ENCODE measurements at regions not wholly inside any gene's neighbourhood (a gene's known extent, or its start where the extent isn't known, plus 50 kb on each side); places are given as distances from the start of the nearest gene placed in this dataset.
"Not testable (repeated sequence)": the region's sequence is repeated elsewhere in the genome, so short reads cannot be mapped to it uniquely, and the experiment has no call there.

DNA sequence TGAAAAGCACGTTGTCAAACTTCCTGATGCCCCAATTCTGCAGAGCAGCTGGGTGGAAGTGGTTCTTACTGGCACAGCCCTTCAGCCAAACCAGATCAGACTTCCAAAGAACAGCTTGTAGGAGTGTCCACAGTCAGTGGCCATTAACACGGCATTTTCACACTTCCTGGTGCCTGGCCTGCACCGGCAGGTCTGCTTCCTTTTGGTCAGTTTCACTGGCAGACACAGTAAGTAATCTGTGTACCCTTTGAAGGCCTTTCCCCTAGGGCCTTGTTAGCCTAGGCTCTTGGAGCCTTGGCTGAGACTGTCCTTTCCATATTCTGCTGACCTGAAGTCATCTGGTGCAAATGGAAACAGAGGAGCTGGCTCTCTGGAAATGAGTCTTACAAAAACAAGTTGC, 297.5 kb upstream of the TNC start:
- no peaks in the 10 kb centered on the region for H3K36me3 ChIP-seq (ENCODE audit: insufficient read depth)
- no peak overlapping the region for H3K4me2 ChIP-seq
- no peaks in the 10 kb centered on the region for H3K4me1 ChIP-seq (ENCODE audit: low read depth, poor library complexity, severe bottlenecking)
- no peak overlapping the region for H2AFZ ChIP-seq (ENCODE audit: low read depth)
- no peaks in the 10 kb centered on the region for H3K79me2 ChIP-seq (ENCODE audit: insufficient read depth, low read depth)
- no peak overlapping the region for H3K9ac ChIP-seq
- no peaks in the 10 kb centered on the region for H4K20me1 ChIP-seq (ENCODE audit: insufficient read depth)
- TF ChIP-seq, protein P1, sequence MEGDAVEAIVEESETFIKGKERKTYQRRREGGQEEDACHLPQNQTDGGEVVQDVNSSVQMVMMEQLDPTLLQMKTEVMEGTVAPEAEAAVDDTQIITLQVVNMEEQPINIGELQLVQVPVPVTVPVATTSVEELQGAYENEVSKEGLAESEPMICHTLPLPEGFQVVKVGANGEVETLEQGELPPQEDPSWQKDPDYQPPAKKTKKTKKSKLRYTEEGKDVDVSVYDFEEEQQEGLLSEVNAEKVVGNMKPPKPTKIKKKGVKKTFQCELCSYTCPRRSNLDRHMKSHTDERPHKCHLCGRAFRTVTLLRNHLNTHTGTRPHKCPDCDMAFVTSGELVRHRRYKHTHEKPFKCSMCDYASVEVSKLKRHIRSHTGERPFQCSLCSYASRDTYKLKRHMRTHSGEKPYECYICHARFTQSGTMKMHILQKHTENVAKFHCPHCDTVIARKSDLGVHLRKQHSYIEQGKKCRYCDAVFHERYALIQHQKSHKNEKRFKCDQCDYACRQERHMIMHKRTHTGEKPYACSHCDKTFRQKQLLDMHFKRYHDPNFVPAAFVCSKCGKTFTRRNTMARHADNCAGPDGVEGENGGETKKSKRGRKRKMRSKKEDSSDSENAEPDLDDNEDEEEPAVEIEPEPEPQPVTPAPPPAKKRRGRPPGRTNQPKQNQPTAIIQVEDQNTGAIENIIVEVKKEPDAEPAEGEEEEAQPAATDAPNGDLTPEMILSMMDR (conservative IDR thresholded peaks at IDR 0.05; ENCODE audit: low read depth, low read length): no peak
- H3K27ac ChIP-seq: no peak overlapping the region
- H3K27me3 ChIP-seq (ENCODE audit: insufficient read depth, low read depth): no peaks in the 10 kb centered on the region
- H3K4me3 ChIP-seq (IDR thresholded peaks at IDR 0.05; ENCODE audit: insufficient read depth, low read depth, low read length): no peak overlapping the region

DNA sequence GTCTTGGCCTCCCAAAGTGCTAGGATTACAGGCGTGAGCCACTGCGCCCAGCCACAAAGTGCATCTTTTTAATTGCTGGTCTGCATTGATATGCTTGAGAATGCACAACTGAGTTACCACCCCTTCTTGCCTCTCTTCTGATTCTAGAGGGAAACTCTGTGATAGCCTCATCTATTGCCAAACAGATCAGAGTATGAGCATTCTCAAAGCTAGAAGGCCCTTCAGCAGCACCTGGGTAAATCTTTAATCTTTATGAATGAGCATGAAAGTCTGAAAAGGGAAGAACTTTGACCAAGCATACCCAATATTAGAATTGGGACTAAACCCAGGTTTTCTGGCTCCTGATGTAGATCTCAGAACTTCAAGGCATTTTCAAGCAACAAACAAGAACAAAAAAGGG, 298.3 kb upstream of the TNC start:
- Histone ChIP-seq H3K4me2 (no peak overlapping the region), H3K27me3 (ENCODE audit: insufficient read depth, low read depth) (no peaks in the 10 kb centered on the region), H4K20me1 (ENCODE audit: insufficient read depth) (no peaks in the 10 kb centered on the region), H2AFZ (ENCODE audit: low read depth) (no peak overlapping the region), H3K79me2 (ENCODE audit: insufficient read depth, low read depth) (no peaks in the 10 kb centered on the region), H3K36me3 (ENCODE audit: insufficient read depth) (no peaks in the 10 kb centered on the region), H3K27ac (no peak overlapping the region), H3K9ac (no peak overlapping the region), H3K4me3 (IDR thresholded peaks at IDR 0.05; ENCODE audit: insufficient read depth, low read depth, low read length) (no peak overlapping the region), H3K4me1 (ENCODE audit: low read depth, poor library complexity, severe bottlenecking) (peaks cover 2% of the 10 kb centered on the region)
- TF ChIP-seq, protein P1 (conservative IDR thresholded peaks at IDR 0.05; ENCODE audit: low read depth, low read length): no peak

DNA sequence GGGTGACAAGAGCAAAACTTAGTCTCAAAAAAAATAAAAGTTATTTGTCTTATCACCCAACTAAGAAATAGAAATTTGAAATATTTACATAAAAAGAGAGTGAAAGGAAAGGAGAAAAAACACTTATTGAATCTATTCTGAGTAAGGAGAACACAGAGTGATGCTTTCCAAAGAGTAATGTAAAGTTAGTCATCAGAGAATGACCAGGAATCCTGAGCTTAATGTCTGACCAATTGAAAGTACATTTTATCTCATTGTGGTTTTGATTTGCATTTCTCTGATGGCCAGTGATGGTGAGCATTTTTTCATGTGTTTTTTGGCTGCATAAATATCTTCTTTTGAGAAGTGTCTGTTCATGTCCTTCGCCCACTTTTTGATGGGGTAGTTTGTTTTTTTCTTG, 300.2 kb upstream of the TNC start:
- not testable (repeated sequence) for H3K79me2 ChIP-seq (ENCODE audit: insufficient read depth, low read depth); H3K4me3 ChIP-seq (IDR thresholded peaks at IDR 0.05; ENCODE audit: insufficient read depth, low read depth, low read length); H3K27me3 ChIP-seq (ENCODE audit: insufficient read depth, low read depth); H3K4me2 ChIP-seq; H3K4me1 ChIP-seq (ENCODE audit: low read depth, poor library complexity, severe bottlenecking); H3K27ac ChIP-seq; H3K36me3 ChIP-seq (ENCODE audit: insufficient read depth); H3K9ac ChIP-seq; H4K20me1 ChIP-seq (ENCODE audit: insufficient read depth); H2AFZ ChIP-seq (ENCODE audit: low read depth)

DNA sequence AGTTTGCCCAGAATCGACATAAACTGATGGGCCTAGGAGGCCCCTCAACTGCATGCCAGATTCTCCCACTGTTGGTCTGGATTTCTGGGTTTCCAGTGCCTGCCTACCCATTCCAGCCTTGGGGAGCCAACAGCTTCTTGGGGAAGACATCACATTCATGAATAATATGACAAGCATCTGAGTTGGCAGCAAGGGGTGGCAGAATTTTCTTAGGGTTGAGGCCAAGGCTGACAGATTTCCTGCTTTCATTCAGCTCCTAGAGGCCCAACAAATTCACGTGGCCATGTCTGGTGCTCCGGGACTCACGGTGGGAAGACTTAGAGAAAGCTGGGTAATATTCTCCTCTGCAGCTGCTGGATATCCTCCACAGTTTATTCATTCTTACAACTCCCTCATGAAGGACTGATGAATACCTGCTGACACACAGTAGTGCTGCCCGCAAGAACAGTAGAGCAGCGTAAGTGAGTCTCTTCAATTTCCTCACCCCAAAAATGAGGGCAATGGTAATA, 305.0 kb upstream of the TNC start:
- Histone ChIP-seq H3K36me3 (ENCODE audit: insufficient read depth) (no peaks in the 10 kb centered on the region), H3K4me2 (no peak overlapping the region), H4K20me1 (ENCODE audit: insufficient read depth) (no peaks in the 10 kb centered on the region), H3K4me1 (ENCODE audit: low read depth, poor library complexity, severe bottlenecking) (peaks cover 10% of the 10 kb centered on the region), H2AFZ (ENCODE audit: low read depth) (no peak overlapping the region), H3K9ac (no peak overlapping the region), H3K79me2 (ENCODE audit: insufficient read depth, low read depth) (no peaks in the 10 kb centered on the region), H3K27me3 (ENCODE audit: insufficient read depth, low read depth) (no peaks in the 10 kb centered on the region), H3K4me3 (IDR thresholded peaks at IDR 0.05; ENCODE audit: insufficient read depth, low read depth, low read length) (no peak overlapping the region), H3K27ac (no peak overlapping the region)
- TF ChIP-seq, protein P1 (conservative IDR thresholded peaks at IDR 0.05; ENCODE audit: low read depth, low read length): no peak

DNA sequence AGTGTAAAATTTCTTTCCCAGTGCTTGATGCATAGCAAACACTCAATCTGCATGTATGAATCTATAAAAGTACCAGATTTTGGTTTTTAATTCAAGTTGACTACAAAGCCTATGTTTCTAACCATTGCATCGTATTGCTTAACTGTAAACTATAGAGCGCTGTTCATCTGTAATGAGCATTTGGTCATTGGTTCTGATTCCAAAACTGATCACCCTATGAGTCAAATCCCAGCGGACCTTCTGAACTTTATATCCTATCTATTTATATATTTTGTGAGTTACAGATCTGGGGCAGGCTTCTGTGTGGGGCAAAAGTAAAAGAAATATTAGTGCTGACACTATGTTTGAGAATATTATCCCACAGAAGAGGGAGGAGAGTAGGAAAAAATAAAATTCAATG, 305.7 kb upstream of the TNC start:
- Histone ChIP-seq H4K20me1 (ENCODE audit: insufficient read depth) (no peaks in the 10 kb centered on the region), H3K79me2 (ENCODE audit: insufficient read depth, low read depth) (no peaks in the 10 kb centered on the region), H2AFZ (ENCODE audit: low read depth) (no peak overlapping the region), H3K4me1 (ENCODE audit: low read depth, poor library complexity, severe bottlenecking) (peaks cover 10% of the 10 kb centered on the region), H3K27me3 (ENCODE audit: insufficient read depth, low read depth) (no peaks in the 10 kb centered on the region), H3K27ac (no peak overlapping the region), H3K36me3 (ENCODE audit: insufficient read depth) (no peaks in the 10 kb centered on the region), H3K4me3 (IDR thresholded peaks at IDR 0.05; ENCODE audit: insufficient read depth, low read depth, low read length) (no peak overlapping the region), H3K9ac (no peak overlapping the region), H3K4me2 (no peak overlapping the region)
- TF ChIP-seq, protein P1 (conservative IDR thresholded peaks at IDR 0.05; ENCODE audit: low read depth, low read length): no peak
